ENCODE measurements at regions not wholly inside any gene's neighbourhood (a gene's known extent, or its start where the extent isn't known, plus 50 kb on each side); places are given as distances from the start of the nearest gene placed in this dataset.
"Not testable (repeated sequence)": the region's sequence is repeated elsewhere in the genome, so short reads cannot be mapped to it uniquely, and the experiment has no call there.

DNA sequence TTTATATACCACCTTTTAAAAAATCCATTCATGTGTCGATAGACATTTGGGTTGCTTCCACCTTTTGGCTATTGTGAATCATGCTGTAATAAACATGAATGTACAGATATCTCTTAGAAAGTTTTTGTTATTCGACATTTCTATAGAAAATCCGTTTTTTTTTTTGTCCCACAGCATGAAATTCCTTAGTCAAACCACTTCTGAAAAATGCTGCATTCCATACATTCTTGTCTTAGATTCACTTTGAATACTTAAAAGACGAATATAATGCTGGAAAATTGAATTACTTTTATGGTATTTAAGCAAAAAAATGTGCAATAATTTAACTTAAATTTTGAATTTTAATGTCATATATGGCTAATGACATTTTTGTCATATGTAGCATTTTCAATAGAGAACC is 1345.5 kb downstream of the TECRL start:
- H3K4me2 ChIP-seq (ENCODE audit: low read depth, low read length) = no peak overlapping the region

DNA sequence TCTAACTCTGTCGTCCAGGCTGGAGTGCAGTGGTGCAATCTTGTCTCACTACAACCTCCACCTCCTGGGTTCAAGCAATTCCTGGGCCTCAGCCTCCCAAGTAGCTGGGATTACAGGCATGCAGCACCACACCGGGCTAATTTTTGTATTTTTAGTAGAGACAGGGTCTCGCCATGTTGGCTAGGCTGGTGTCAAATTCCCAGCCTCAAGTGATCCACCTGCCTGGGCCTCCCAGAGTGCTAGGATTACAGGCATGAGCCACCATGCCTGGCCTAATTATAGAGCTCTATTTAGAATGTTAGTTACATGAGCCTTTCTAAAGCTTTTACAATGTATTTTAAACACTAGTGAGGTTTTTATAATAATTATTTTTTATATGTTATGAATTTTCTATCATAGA is 1346.4 kb downstream of the TECRL start:
- H3K4me2 ChIP-seq (ENCODE audit: low read depth, low read length); H3K27ac ChIP-seq (ENCODE audit: low read length); H3K4me3 ChIP-seq (ENCODE audit: low read length); H4K20me1 ChIP-seq (ENCODE audit: insufficient read depth, low read length); H3F3A ChIP-seq (ENCODE audit: insufficient read depth, low read length); H3K36me3 ChIP-seq (replicated peaks; ENCODE audit: insufficient read depth, low read length); H3K27me3 ChIP-seq (replicated peaks; ENCODE audit: insufficient read depth, low read length); DNase-seq; H3K4me1 ChIP-seq (ENCODE audit: low read length); H3K9ac ChIP-seq (ENCODE audit: low read length); H3K79me2 ChIP-seq (ENCODE audit: low read length); H3K9me2 ChIP-seq (replicated peaks; ENCODE audit: insufficient read depth, low read length); H3K9me3 ChIP-seq (replicated peaks; ENCODE audit: insufficient read depth, low read length); H2AFZ ChIP-seq (ENCODE audit: low read length): not testable (repeated sequence)

More for the DNA sequence above, 1345.5 kb downstream of the TECRL start:
- Histone ChIP-seq H3K9ac (ENCODE audit: low read length) (no peak overlapping the region), H3K9me2 (replicated peaks; ENCODE audit: insufficient read depth, low read length) (no peaks in the 10 kb centered on the region), H3K4me3 (ENCODE audit: low read length) (no peak overlapping the region), H3K27me3 (replicated peaks; ENCODE audit: insufficient read depth, low read length) (no peaks in the 10 kb centered on the region), H3K36me3 (replicated peaks; ENCODE audit: insufficient read depth, low read length) (no peaks in the 10 kb centered on the region), H3K27ac (ENCODE audit: low read length) (no peak overlapping the region), H3K9me3 (replicated peaks; ENCODE audit: insufficient read depth, low read length) (no peaks in the 10 kb centered on the region), H2AFZ (ENCODE audit: low read length) (no peak overlapping the region), H3K79me2 (ENCODE audit: low read length) (no peaks in the 10 kb centered on the region), H3F3A (ENCODE audit: insufficient read depth, low read length) (no peaks in the 10 kb centered on the region), H3K4me1 (ENCODE audit: low read length) (no peaks in the 10 kb centered on the region), H4K20me1 (ENCODE audit: insufficient read depth, low read length) (no peaks in the 10 kb centered on the region)
- TF ChIP-seq EZH2phosphoT487 (IDR thresholded peaks at IDR 0.05; ENCODE audit: low read length) (no peak), EZH2 (optimal IDR thresholded peaks at IDR 0.05; ENCODE audit: low read depth, low read length) (no peak)
- TF ChIP-seq, protein P1, sequence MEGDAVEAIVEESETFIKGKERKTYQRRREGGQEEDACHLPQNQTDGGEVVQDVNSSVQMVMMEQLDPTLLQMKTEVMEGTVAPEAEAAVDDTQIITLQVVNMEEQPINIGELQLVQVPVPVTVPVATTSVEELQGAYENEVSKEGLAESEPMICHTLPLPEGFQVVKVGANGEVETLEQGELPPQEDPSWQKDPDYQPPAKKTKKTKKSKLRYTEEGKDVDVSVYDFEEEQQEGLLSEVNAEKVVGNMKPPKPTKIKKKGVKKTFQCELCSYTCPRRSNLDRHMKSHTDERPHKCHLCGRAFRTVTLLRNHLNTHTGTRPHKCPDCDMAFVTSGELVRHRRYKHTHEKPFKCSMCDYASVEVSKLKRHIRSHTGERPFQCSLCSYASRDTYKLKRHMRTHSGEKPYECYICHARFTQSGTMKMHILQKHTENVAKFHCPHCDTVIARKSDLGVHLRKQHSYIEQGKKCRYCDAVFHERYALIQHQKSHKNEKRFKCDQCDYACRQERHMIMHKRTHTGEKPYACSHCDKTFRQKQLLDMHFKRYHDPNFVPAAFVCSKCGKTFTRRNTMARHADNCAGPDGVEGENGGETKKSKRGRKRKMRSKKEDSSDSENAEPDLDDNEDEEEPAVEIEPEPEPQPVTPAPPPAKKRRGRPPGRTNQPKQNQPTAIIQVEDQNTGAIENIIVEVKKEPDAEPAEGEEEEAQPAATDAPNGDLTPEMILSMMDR (IDR thresholded peaks at IDR 0.05; ENCODE audit: low read length) = no peak
- no peak for DNase-seq

DNA sequence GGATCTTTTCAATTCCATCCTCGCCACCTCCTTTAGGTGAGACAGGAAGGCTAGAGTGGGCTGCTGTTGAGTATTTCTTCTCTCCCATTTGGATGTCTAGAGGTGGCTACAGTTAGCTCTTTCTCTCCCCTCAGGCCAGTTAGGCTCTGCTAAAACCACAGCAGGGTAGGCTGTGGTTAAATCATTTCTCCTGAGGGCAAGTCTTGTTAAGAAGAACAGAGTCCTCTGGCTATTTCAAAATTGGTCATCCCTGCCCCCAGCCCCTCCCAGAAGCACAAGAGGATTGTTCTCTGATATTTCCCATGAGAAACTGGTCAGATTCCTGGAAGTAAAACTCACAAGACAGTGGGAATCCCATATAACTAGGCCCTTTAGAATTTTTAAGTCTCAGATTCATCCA is 1359.5 kb downstream of the TECRL start:
- Histone ChIP-seq H3K9me3 (replicated peaks; ENCODE audit: insufficient read depth, low read length) (no peaks in the 10 kb centered on the region), H3K36me3 (replicated peaks; ENCODE audit: insufficient read depth, low read length) (no peaks in the 10 kb centered on the region), H2AFZ (ENCODE audit: low read length) (no peak overlapping the region), H3K4me1 (ENCODE audit: low read length) (no peaks in the 10 kb centered on the region), H3K27me3 (replicated peaks; ENCODE audit: insufficient read depth, low read length) (no peaks in the 10 kb centered on the region), H3K79me2 (ENCODE audit: low read length) (no peaks in the 10 kb centered on the region), H3K27ac (ENCODE audit: low read length) (no peak overlapping the region), H3F3A (ENCODE audit: insufficient read depth, low read length) (no peaks in the 10 kb centered on the region), H3K9me2 (replicated peaks; ENCODE audit: insufficient read depth, low read length) (no peaks in the 10 kb centered on the region), H3K9ac (ENCODE audit: low read length) (no peak overlapping the region), H3K4me2 (ENCODE audit: low read depth, low read length) (no peak overlapping the region), H3K4me3 (ENCODE audit: low read length) (no peak overlapping the region), H4K20me1 (ENCODE audit: insufficient read depth, low read length) (no peaks in the 10 kb centered on the region)
- no peak for DNase-seq
- TF ChIP-seq EZH2phosphoT487 (IDR thresholded peaks at IDR 0.05; ENCODE audit: low read length) (no peak), EZH2 (optimal IDR thresholded peaks at IDR 0.05; ENCODE audit: low read depth, low read length) (no peak)
- TF ChIP-seq, protein P1 (IDR thresholded peaks at IDR 0.05; ENCODE audit: low read length) = no peak

DNA sequence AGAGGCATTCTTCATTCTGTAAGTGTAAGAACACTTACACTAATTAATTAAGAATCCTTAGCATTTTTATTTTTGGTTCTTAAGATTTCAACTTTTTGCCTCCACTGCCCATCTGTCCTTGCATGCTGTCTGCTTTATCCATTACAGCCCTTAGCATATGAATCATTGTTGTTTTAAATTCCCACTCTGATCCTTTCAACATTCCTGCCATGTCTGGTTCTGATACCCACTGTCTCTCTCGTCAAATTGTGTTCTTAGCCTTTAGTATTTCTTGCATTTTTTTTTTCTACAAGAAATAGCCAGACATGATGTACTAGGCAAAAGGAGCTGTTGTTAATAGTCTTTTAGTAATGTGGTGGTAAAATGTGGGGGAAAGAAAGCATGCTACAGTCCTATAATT is 1360.0 kb downstream of the TECRL start:
- H2AFZ ChIP-seq (ENCODE audit: low read length) = no peak overlapping the region
- H3K4me1 ChIP-seq (ENCODE audit: low read length) = no peaks in the 10 kb centered on the region
- H3K27ac ChIP-seq (ENCODE audit: low read length) = no peak overlapping the region
- no peak for TF ChIP-seq EZH2 (optimal IDR thresholded peaks at IDR 0.05; ENCODE audit: low read depth, low read length)
- TF ChIP-seq, protein P1 (IDR thresholded peaks at IDR 0.05; ENCODE audit: low read length) = no peak
- no peak for TF ChIP-seq EZH2phosphoT487 (IDR thresholded peaks at IDR 0.05; ENCODE audit: low read length)
- no peak overlapping the region for H3K9ac ChIP-seq (ENCODE audit: low read length)
- H3K9me3 ChIP-seq (replicated peaks; ENCODE audit: insufficient read depth, low read length) = no peaks in the 10 kb centered on the region
- no peaks in the 10 kb centered on the region for H3K79me2 ChIP-seq (ENCODE audit: low read length)
- H3F3A ChIP-seq (ENCODE audit: insufficient read depth, low read length) = no peaks in the 10 kb centered on the region
- H3K9me2 ChIP-seq (replicated peaks; ENCODE audit: insufficient read depth, low read length) = no peaks in the 10 kb centered on the region
- H4K20me1 ChIP-seq (ENCODE audit: insufficient read depth, low read length) = no peaks in the 10 kb centered on the region
- H3K4me3 ChIP-seq (ENCODE audit: low read length) = no peak overlapping the region
- H3K36me3 ChIP-seq (replicated peaks; ENCODE audit: insufficient read depth, low read length) = no peaks in the 10 kb centered on the region
- H3K4me2 ChIP-seq (ENCODE audit: low read depth, low read length) = no peak overlapping the region
- no peak for DNase-seq
- H3K27me3 ChIP-seq (replicated peaks; ENCODE audit: insufficient read depth, low read length) = no peaks in the 10 kb centered on the region
